OCI-M1 (cell line): ENCODE measurements at regions not wholly inside any gene's neighbourhood (a gene's known extent, or its start where the extent isn't known, plus 50 kb on each side); places are given as distances from the start of the nearest gene placed in this dataset.

Source experiments
- DNase-seq: peaks from one replicate; lab custom pipeline; 2025; lab: John Stamatoyannopoulos, UW

GRCh38 chr17:73933164-73933766, 270.2 kb upstream of the RPL38 start:
- DNase-seq: no peak

- DNase-seq: no peak
These were observed 269.6 kb upstream of the RPL38 start for GRCh38 chr17:73933871-73934270.

- DNase-seq: no peak
These were observed 268.8 kb upstream of the RPL38 start for GRCh38 chr17:73934696-73935095.

- no peak for DNase-seq
These were observed 266.4 kb upstream of the RPL38 start for GRCh38 chr17:73936908-73937627.

GRCh38 chr17:73938706-73939105, 264.8 kb upstream of the RPL38 start:
- no peak for DNase-seq

- no peak for DNase-seq
These were observed 263.7 kb upstream of the RPL38 start for GRCh38 chr17:73939806-73940205.

- DNase-seq: no peak
These were observed 263.0 kb upstream of the RPL38 start for GRCh38 chr17:73940511-73940910.

GRCh38 chr17:73941919-73942530, 261.5 kb upstream of the RPL38 start:
- DNase-seq: no peak

- DNase-seq: no peak
These were observed 260.6 kb upstream of the RPL38 start for GRCh38 chr17:73942703-73943415.

- DNase-seq: no peak
These were observed 259.9 kb upstream of the RPL38 start for GRCh38 chr17:73943416-73944110.

GRCh38 chr17:73944366-73944765, 259.1 kb upstream of the RPL38 start:
- no peak for DNase-seq

GRCh38 chr17:73947281-73947965, 256.1 kb upstream of the RPL38 start:
- DNase-seq: no peak

- DNase-seq: no peak
These were observed 255.5 kb upstream of the RPL38 start for GRCh38 chr17:73947966-73948355.

- DNase-seq: no peak
These were observed 253.4 kb upstream of the RPL38 start for GRCh38 chr17:73949903-73950592.

- DNase-seq: no peak
These were observed 252.9 kb upstream of the RPL38 start for GRCh38 chr17:73950593-73950914.

GRCh38 chr17:73952082-73952479, 251.4 kb upstream of the RPL38 start:
- no peak for DNase-seq

- DNase-seq: no peak
These were observed 250.8 kb upstream of the RPL38 start for GRCh38 chr17:73952480-73953205.

GRCh38 chr17:73953206-73954033, 250.1 kb upstream of the RPL38 start:
- no peak for DNase-seq

- no peak for DNase-seq
These were observed 248.5 kb upstream of the RPL38 start for GRCh38 chr17:73954951-73955350.

- no peak for DNase-seq
These were observed 247.9 kb upstream of the RPL38 start for GRCh38 chr17:73955616-73956015.
